Amniotic epithelial cell (primary cell): ENCODE measurements at regions not wholly inside any gene's neighbourhood (a gene's known extent, or its start where the extent isn't known, plus 50 kb on each side); places are given as distances from the start of the nearest gene placed in this dataset.

Experiments
- DNase-seq: peaks from one replicate; pipeline ENCODE4 v3.0.0-alpha.2; 2010; ENCODE audit warnings: low read depth

DNA sequence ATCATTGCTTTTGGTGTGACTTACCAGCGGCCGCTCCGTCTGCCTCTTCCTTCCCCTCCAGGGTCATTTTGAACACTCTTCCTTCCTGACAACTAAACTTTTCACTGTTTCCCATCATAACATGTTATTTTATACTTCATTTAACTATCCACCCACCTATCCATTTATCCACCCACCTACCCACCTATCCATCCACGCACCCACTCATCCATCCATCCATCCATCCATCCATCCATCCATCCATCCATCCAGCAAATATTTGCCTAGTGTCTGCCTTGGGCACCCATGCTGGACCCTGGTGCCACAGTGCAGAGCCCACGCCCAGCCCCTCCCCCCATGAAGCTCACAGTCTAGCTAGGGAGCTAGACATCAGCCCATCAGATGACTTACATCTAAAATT lies 254.9 kb downstream of the TLE3 start:
- DNase-seq: no peak

DNA sequence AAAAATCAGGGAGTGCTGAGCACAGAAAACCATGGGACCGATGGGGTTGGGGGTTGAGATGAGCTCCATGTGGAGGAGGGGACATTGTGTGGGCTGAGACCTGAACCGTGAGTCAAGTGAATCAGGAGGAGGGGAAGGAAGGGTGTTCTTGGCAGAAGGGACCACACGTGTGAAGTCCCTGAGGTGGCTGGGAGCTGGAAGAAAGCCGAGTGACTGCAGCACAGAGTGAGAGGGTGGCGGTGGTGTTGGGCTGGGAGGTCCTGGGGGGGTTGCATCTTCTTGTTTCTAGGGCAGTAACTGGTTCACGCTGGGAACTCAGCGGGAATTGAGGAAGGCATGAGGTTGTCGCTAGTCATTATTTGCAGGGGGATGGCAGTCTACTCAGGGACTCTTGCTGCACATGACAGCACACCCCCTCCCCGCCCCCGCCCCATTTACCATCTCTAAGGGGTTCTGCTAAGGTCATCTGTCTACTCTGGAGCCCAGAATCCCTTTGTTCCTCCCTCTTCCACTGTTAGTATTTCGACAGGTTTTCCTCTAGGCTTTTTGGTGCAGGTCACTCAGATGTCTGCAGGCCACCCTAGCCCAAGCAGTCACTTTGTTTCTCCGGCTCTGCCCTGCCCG lies 254.3 kb downstream of the TLE3 start:
- DNase-seq: no peak

DNA sequence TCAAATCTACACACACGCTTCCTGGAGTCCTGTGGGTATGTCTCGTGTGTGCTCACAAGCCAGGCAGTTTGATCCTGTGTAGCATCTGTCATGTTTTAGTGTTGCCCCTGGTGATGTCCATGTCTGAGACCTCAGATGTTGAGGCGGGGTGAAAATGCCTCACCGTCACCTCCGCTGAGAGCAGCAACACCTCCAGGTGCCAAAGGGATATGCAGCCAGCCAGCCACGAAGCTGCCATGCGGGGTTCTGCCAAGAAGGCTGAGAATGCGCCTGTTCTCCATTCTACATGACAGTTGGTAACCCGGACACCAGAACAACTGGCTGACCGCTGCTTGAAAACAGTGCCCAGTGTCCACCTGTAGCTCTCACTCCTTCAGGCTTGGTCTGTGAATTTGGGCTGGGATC lies 253.8 kb downstream of the TLE3 start:
- no peak for DNase-seq

DNA sequence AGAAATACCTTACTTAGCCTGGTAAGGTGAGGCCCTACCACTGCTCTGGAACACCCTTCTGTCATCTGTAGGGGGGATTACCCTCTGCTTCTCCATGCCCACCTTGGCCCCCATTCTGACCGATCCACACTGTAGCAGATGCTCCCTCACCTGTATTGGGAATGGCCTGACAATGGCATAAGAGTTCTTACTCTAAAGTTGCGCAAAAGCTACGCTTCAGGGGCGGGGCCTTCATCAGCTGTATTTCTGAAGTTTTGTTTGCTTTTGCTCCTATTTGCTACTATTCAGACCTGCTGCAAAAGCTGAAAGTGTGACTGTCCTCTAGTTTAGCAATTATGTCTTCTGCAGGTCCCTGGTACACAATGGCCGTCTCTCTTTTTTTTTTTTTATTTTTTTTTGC lies 252.6 kb downstream of the TLE3 start:
- no peak for DNase-seq

DNA sequence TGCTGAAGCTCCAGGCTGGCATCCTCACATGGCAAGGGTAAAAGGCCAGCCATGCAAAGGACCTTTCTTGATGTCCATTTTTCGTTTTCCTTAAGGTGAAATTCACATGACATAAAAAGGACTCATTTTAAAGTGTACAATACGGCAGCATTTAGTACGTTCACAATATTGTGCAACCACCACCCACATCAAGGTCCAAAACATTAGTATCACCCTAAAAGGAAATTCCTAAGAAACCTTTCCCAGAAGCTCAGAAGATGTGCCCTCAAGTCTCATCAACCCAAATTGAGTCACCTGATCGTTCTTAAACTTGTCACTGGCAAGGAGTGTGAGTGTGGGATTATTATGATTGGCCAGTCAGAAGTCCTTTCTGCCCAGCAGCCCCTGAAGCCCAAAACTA lies 250.1 kb downstream of the TLE3 start:
- no peak for DNase-seq

DNA sequence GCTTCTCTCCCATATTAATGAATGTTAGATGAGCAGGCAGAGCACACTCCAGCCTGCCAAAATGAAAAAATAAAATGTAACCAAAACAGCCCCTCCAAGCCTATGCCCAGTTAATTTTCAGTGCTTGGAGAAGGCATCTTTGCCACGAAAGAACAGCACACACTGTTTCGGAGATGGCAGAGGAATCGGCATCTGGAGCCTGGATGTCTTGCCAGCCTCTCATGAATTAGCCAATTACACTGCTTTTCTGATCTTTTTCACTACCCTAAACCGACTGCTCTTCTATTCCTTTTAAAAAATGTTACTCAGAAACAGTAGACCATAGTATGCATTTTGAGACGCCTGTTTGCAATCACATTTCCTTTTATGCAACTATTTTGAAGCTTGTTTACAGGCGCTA lies 249.6 kb downstream of the TLE3 start:
- no peak for DNase-seq

DNA sequence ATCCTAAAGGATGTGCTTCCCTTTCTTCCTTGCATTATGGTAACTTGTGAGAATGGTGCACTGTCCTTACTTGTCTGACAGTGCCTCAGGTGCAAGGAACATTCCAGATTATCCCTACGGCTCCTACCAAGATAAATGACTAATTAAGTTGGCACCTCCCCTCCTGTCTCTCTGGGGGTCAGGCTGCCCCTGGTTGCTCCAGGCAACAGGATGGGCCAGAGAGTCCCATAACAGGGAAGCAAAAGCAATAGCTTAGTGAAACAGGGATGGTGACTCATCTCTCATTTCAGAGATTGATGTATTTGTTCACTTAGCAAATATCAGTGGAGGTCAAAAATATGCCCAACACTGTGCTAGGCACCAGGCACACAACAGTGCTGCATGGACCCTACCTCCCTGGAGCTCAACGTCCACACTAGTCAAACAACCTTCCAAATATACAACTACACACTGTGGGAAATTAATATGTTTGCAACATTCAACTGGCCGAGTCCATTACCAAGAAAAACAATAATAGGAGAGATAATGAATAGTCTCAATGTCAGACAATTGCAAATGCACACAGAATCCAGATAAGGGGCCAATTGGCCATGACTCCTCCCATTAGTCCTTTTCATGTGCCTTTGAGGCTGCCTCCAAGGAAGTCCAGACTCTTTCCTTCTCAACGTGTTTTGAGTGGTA lies 249.0 kb downstream of the TLE3 start:
- peak; percentile 42 for DNase-seq

DNA sequence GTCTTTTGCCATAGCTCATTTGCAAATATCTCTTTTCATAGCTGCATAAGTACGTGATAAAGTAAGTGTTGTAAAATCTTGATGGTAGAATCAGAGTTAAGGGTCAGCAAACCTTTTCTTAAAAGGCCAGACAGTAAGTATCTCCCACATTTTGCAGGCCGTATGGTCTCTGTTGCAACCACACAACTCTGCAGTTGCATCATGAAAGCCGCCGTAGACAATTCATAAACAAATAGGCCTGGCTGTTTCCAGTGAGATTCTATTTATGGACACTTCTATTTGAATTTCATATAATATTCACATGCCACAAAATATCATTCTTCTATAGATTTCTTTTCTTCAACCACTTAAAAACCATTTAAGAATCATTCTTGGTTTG lies 248.5 kb downstream of the TLE3 start:
- DNase-seq: peak; percentile 83

DNA sequence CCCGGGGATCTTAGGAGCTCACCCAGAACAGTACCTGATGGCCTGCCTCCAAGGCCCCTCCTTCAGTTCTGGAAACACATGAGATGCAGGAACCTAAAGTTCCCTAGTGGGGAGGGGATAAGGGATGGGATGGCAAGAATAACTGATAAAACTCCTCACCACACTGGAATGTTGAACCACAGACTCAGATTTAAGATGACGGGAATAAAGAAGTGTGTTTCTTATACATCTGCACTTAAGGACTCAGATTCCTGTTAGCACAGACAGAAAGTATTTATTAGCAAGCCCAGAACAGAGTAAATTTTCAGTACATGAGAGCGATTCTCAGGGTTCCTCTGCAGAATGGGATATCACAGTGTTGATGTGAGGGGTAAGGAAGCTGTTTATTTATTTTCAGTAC lies 245.2 kb downstream of the TLE3 start:
- peak; percentile 89 for DNase-seq

DNA sequence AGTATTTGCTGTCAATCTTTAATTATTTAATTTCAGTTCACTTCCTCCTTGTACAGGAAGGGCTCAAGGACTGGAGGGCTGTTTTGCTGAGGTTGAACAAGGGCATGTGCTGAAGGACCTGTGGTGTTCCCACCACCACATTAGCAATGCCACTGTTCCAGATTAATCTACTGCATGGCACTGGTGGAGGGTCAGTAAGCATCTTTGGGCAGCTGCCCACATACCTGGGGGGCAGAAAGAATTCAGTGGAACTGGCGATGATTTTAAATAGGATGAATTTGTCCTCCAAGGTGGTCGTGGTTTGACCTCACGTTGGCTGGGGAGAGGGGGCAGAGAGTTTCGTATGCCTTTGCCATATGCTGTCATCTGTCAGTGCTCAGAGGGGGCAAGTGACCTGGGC lies 244.8 kb downstream of the TLE3 start:
- DNase-seq: no peak

DNA sequence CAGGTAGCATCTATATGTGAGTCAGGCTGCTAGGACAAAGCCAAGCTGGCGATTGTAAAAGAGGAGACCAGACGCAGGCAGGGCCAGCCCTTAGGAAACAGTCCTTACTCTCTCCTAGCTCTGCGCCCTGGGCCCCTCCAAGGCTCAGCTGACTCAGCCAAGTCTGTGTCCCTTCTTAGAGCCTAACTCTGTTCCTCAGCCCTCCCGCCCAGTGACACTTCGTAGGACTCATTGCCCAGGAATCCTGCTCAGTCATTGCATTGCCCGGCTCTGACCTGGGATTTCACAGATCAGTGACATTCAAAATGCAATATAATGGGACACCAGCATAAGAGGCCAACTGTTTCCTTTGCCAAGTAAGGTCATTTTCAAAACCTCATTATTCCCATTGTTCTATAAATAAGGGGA lies 244.2 kb downstream of the TLE3 start:
- DNase-seq: peak; percentile 51

DNA sequence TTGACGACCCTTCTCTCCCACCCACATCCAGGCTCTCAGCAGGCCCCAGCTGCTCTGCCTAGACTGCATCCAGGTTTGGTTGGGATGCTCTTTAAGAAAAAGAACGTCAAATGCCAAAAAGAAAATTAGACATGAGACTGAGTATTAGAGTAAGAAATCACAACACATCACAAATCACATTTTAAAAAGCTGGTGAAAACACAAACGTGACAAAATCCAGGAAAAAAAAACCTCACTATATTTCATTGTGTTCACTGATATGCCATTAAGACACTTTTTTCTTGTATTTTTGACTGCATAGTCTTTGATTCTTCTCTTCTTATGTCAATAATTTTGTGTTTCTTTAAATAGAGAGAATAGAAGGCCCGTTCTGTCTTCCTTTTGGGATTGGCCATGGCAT lies 243.7 kb downstream of the TLE3 start:
- DNase-seq: no peak

DNA sequence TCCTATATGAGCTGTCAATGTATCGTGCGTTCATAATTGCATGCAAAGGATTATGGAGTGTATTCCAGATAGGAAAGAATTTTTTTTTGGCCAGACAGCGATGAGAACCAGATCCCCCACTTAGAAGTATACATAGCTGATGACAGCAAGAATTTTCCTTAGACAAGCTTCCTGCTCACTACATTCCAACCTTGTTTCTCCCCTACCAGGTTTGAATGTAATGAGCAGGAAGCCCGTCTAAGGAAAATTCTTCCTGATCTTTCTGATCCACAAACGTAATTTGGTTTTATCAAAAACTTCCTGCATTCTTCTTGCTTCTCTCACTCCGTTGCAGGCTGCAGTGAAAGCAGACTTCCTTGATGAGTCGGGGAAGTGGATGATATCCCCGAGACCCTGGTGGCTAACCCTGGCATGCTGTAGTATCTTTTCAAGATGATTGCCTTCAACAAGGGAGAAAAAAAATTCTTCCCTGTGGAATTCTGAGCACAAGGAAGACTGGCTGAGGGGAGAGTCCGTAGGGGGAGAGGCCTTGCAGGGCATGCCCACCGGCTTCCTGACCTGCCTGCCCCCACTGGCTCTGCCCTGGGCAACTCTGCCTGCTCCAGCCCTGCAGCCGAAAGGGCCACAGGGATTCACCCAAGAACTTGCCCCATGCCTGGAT lies 243.1 kb downstream of the TLE3 start:
- DNase-seq: peak; percentile 83

DNA sequence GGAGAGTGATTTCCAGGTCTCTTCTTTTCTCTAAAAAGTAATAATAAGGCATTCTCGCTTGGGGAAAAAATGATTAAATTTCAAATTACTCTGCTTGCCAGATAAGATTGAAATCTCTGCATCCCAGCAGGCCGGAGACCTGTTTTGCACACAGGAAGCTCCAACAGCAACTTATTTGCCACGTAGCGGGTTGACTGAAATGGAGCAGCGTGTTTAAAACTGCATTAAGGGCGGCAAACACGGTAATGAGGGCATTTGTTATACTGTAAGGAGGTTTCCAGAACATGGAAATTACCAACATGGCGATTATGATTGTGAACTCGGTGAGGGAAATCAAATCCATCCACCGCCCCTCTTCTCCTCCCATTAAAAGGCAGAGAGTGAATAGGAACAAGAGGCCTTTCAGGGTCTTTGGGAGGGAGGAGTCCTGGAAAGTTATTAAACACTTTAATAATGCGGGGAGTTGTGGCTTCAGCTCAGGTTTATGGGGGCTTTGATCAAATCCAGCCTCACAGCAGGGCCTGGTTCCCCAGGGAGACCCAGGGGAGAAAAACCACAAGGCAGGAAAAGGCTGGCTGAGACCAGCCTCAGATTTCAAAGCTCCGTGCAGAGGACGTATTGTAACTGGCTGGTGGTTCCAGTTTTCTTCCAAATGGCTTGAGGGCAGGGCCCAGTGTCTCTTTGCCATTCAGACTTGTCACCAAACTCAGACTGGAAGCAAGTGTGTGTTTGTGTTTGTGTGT lies 242.3 kb downstream of the TLE3 start:
- DNase-seq: no peak

DNA sequence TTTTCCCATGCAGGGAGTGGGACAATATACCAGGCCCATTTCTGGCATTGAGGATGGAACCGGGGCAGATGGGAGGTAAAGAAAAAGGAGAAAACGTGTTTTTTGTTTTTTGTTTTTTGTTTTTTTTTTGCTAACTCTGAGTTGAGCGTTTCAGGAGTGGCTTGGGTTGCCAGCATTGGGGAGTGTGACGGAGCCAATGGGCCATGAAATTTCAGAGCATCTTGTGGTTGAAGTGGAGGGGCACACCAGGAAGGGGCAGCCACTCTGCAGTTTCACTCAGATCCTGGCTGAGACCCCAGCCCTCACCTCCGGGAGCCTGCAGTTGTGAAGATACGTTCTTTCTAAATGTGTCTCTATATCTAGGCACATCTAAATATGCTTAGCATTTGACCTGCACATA lies 240.5 kb downstream of the TLE3 start:
- no peak for DNase-seq

DNA sequence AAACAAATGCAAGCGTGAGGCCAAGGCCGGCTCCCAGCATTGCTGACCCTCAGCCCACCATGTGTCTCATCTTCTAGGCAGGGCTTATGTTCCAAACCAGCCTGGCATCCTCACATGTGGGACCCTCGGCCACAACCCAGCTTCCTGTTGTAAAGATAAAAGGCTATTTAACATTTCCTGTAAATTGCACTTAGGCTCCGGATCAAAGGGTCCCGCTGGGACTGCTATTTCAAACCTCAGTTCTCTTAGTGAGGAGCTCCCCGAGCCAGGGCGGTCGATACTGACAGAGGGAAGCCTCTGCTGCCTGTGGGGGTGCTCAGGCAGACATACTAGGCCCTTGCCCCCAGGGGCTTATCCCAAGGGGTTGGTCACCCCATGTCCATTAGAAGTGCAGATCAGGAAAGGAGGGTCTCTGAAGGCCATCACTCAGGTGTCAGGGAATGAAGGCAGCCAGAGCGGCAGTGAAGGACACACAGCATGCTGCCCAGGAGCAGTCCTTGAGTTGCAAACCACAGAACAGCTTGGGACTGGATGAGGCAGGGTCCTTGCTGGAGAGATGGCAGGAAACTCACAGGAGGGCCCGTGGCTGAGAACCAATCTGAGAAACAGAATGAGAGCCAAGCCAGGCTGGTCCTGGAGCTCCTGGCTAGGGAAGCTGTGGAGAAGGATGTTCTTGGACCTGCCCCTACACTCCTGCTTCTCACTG lies 239.9 kb downstream of the TLE3 start:
- no peak for DNase-seq

DNA sequence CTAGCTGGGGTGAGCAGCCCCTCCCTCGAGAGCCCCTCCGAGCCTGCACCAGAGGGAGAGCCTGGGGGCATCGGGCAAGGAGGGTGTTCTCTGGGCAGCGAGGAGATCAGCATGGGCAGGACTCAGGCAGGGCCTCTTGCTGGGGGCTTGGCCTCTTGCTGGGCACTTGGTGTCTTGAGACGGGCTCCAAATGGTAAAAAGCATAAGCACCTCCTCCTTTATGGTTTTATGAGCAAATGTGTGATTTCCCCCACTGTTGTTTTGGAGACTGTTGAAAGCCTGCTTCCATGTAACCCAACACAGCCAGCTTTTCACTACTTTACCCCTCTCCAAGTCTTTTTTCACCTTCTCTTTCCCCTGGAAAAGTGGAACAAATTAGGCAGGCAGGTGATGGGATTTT lies 239.3 kb downstream of the TLE3 start:
- no peak for DNase-seq

DNA sequence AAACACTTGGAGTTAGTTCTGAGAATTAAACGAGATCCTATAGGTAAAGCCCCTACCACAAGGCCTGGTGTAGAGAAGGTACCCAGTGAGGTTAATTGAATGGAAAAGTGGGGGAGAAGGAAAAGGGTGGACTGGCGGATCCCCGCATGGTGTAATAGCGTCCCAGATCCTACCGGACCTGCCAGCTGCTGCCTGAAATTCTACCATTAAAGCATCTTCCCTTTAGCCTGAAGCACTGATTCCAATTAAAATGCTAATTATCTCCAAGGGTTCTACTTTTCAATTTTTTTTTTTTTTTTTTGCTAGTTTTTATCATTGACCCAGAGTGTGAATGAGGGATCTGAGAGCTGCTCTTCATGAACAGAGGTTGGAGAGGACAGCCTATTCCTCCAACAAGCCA lies 237.9 kb downstream of the TLE3 start:
- no peak for DNase-seq

DNA sequence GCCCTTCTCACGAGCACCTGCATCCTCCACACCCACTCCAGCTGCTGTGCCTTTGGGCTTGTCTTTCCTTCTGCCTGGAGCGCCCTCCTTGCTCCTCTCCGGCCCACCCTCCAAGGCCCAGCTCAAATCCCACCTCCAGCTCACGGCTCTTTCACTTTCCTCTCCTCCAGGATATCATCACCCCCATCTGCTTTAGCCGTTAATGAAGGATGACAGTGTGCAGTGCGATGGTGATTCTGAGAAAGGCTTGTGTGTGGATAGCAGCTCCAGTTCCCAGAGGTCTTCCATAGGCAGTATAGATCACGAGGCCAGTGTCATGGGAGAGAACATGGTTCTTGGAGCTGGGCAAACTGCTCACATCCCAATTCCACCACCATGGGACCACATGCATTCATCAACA lies 237.4 kb downstream of the TLE3 start:
- no peak for DNase-seq

DNA sequence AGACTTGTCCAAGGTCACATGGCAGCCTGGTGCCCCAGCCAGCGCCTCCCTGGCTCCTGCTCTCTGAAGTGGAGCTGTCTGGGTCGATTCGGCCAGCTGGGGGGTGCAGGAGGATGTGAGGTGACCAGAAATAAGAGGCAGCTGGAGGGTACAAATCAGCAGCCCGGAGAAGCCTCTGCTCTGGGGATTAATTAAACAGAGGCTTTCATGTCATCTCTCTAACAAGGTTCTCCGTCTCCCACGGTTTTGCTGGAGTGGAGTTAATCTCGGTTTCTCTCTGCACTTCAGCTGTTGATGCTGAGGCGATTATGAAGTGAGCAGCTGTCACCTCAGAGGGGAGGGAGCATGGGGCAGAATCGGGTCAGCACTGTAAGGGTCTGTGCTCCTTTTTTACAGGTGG lies 236.8 kb downstream of the TLE3 start:
- no peak for DNase-seq

DNA sequence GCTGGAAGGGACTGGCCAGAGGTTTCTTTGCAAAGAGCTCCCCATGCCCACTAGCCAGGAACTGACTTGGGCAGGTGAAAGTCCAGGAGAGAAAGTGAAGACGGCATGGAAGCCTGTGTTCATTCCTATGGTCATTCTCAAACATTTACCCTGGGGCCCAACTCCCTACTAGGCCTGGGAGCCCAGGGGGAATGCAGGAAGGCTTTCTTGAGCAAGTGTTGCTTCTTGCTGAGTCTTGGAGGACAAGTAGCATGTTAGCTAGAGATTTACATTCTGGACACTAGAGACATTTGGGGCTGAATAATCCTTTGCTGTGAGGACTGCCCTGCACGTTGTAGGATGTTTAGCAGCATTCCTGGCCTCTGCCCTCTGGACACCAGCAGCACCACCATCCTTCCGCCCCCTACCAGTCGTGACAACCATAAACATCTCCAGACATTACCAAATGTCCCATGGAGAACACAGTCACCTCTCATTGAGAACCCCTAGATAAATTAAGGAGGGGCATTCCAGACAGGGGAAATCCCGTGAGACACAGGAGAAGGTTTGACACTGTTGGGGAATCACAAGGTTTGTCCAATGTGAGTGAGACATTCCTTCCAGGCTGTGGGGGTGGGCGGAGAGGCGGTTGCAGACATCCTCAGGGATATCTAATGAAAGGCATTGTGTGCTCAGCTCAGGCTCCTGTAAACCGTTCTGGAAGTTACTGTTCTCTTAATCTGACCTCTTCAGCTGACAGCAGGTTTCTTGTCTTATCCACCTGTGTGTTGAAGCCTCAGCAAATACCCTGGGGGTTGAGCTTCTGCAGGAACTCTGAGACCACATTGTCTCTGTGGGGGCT lies 236.2 kb downstream of the TLE3 start:
- DNase-seq: peak; percentile 28
